Osteoblast (primary cell): ENCODE measurements at regions not wholly inside any gene's neighbourhood (a gene's known extent, or its start where the extent isn't known, plus 50 kb on each side); places are given as distances from the start of the nearest gene placed in this dataset.

Source experiments
- DNase-seq: peaks from one replicate; pipeline ENCODE4 v3.0.0; 2011; ENCODE audit warnings: low spot score, mixed read lengths; ENCODE audit not compliant: insufficient read length; ENCODE audit errors: missing footprints
- H2AFZ ChIP-seq: 2 replicates; pipeline ENCODE4 v1.6.0; 2011; ENCODE audit warnings: mild to moderate bottlenecking, low read length
- H3K27ac ChIP-seq: 2 replicates; pipeline ENCODE4 v1.5.1; 2011; ENCODE audit warnings: mild to moderate bottlenecking, low read depth, low read length, moderate library complexity
- H3K27me3 ChIP-seq: 2 replicates; pipeline ENCODE4 v1.6.0; 2012; ENCODE audit warnings: mild to moderate bottlenecking, control low read depth, inconsistent platforms, low read length, moderate library complexity; ENCODE audit not compliant: insufficient read depth
- H3K36me3 ChIP-seq: 2 replicates; pipeline ENCODE4 v1.5.1; 2011; ENCODE audit warnings: mild to moderate bottlenecking, low read length, control low read depth, moderate library complexity; ENCODE audit not compliant: insufficient read depth
- H3K4me1 ChIP-seq: 2 replicates; pipeline ENCODE4 v1.5.1; 2011; ENCODE audit warnings: mild to moderate bottlenecking, low read length, control low read depth, moderate library complexity; ENCODE audit not compliant: insufficient read depth
- H3K4me2 ChIP-seq: 2 replicates; pipeline ENCODE4 v1.6.0; 2011; ENCODE audit warnings: mild to moderate bottlenecking, low read length; ENCODE audit not compliant: insufficient read depth
- H3K4me3 ChIP-seq: fragments of 200-600 bp; sonication (generic); 3 replicates; pipeline ENCODE4 v1.5.1; 2012; ENCODE audit warnings: mild to moderate bottlenecking, low read length, inconsistent platforms; ENCODE audit not compliant: insufficient read depth
- H3K79me2 ChIP-seq: 2 replicates; pipeline ENCODE4 v1.6.0; 2012; ENCODE audit warnings: mild to moderate bottlenecking, low read length, control low read depth, inconsistent platforms; ENCODE audit not compliant: insufficient read depth
- H3K9me3 ChIP-seq: 2 replicates; pipeline ENCODE4 v1.5.1; 2011; ENCODE audit warnings: low read depth, low read length, control low read depth
- H4K20me1 ChIP-seq: 2 replicates; pipeline ENCODE4 v1.6.0; 2012; ENCODE audit warnings: mild to moderate bottlenecking, low read length, control low read depth; ENCODE audit not compliant: insufficient read depth
- TF ChIP-seq, protein P1 (sequence below): IDR thresholded peaks from 2 replicates; pipeline ENCODE4 v1.5.1; 2011; ENCODE audit warnings: mild to moderate bottlenecking, low read depth, low read length, moderate library complexity; ENCODE audit errors: extremely low read depth

DNA sequence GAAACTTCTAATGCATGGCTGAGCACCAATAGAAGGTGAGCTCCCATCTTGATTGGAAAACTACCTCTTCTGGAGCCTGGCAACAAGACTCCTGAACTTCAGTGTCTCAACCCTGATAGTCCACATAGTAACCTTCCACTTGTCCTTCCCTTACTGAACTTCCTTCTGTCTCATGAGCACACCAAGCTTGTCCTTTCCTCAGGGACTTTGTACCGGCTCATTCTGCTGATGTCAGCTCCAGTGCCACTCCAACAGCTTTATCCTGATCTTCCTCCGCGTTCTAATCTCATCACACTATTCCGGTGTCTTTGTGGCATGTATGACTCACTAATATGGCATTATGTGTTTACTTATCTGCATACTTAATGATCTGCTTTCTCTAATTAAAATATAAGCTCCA, 862.0 kb upstream of the ID2 start:
- H3K4me3 ChIP-seq = no peak overlapping the region
- H3K4me1 ChIP-seq = no peaks in the 10 kb centered on the region
- no peaks in the 10 kb centered on the region for H4K20me1 ChIP-seq
- no peak overlapping the region for H3K27ac ChIP-seq
- H3K27me3 ChIP-seq = no peaks in the 10 kb centered on the region
- no peaks in the 10 kb centered on the region for H3K9me3 ChIP-seq
- no peaks in the 10 kb centered on the region for H3K79me2 ChIP-seq
- H3K4me2 ChIP-seq = no peak overlapping the region
- H2AFZ ChIP-seq = no peak overlapping the region
- DNase-seq = no peak
- H3K36me3 ChIP-seq = no peaks in the 10 kb centered on the region
- TF ChIP-seq, protein P1, sequence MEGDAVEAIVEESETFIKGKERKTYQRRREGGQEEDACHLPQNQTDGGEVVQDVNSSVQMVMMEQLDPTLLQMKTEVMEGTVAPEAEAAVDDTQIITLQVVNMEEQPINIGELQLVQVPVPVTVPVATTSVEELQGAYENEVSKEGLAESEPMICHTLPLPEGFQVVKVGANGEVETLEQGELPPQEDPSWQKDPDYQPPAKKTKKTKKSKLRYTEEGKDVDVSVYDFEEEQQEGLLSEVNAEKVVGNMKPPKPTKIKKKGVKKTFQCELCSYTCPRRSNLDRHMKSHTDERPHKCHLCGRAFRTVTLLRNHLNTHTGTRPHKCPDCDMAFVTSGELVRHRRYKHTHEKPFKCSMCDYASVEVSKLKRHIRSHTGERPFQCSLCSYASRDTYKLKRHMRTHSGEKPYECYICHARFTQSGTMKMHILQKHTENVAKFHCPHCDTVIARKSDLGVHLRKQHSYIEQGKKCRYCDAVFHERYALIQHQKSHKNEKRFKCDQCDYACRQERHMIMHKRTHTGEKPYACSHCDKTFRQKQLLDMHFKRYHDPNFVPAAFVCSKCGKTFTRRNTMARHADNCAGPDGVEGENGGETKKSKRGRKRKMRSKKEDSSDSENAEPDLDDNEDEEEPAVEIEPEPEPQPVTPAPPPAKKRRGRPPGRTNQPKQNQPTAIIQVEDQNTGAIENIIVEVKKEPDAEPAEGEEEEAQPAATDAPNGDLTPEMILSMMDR = no peak

DNA sequence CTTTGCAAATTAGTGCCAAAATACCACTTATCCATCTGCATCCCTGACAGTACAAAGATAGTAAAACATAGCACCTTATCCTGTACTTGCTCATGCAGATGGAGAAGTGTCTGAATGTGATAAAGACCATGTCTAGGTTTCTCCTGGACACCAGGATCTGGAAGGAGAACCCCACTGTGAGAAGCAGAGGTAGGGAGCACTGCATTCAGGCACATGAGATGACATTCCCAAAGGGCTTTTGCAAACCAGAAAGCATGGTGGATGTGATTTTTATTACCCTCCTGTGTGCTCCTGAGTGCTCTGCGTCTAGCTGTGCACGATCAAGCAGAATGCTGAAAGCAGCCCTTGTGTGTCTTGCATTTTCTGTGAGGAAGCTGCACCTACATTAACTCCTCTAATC, 857.6 kb upstream of the ID2 start:
- TF ChIP-seq, protein P1 = no peak
- H3K27ac ChIP-seq = no peak overlapping the region
- peaks cover 12% of the 10 kb centered on the region for H3K4me1 ChIP-seq
- H4K20me1 ChIP-seq = no peaks in the 10 kb centered on the region
- H3K4me3 ChIP-seq = no peak overlapping the region
- H3K9me3 ChIP-seq = no peaks in the 10 kb centered on the region
- no peak overlapping the region for H3K4me2 ChIP-seq
- H3K79me2 ChIP-seq = no peaks in the 10 kb centered on the region
- H2AFZ ChIP-seq = no peak overlapping the region
- no peak for DNase-seq
- no peaks in the 10 kb centered on the region for H3K27me3 ChIP-seq
- no peaks in the 10 kb centered on the region for H3K36me3 ChIP-seq

DNA sequence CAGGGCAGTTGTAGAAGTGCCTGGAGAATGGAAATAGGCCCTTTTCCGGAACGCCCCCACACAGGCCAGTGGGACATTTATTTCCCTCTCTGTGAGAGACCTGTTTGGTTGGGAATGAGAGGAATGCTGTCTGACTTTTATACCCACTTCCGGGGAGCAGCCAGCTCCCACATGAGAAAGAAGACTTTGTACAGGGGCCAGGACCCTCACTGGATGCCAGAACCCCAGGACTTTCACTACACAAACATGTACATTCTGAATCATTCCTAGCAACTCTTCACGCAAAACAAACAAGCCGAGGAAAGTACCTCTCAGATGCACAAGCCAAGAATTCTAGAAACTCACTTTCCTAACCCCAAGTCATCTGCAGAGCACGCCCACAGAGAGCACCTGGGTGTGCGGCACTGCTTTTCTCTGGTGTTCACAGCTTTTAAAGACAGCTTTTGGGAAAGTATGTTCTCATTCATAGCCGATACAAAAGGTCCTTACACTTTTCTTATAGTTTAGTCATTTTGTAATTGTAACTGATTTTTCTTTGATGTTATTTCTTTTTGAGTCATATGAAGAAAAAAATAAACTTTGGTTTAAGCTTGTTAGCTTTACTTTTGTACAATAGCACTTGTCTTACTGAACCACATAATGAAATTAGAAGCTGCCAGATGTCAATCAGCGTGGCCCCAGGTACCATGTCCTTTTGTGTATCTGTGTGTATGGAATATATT, 856.1 kb upstream of the ID2 start:
- peak; percentile 69 for DNase-seq
- Histone ChIP-seq H3K79me2 (no peaks in the 10 kb centered on the region), H3K36me3 (no peaks in the 10 kb centered on the region), H3K9me3 (no peaks in the 10 kb centered on the region), H3K27ac (peak overlapping the region; percentile 60), H4K20me1 (no peaks in the 10 kb centered on the region), H3K4me3 (no peak overlapping the region), H3K27me3 (no peaks in the 10 kb centered on the region), H3K4me2 (peak overlapping the region; percentile 27), H2AFZ (no peak overlapping the region), H3K4me1 (peaks cover 12% of the 10 kb centered on the region)
- TF ChIP-seq, protein P1 = no peak

DNA sequence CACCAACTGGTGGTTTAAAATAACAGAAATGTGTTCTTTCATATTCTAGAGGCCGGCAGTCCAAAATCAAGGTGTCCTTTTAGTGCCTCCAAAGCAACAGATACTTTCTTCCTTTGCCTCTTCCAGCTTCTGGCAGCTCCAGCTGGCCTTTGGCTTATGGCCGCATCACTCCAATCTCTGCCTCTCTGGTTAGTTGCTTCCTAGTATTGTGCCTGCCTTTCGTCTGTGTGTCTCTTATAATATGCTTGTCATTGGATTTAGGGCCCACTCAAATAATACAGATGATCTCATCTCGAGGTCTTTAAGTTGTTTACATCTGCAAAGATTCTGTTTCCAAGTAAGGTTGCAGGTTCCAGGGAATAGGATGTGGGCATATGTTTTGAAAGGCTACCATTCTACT, 855.2 kb upstream of the ID2 start:
- H3K9me3 ChIP-seq = no peaks in the 10 kb centered on the region
- H3K4me3 ChIP-seq = no peak overlapping the region
- TF ChIP-seq, protein P1 = no peak
- no peaks in the 10 kb centered on the region for H3K27me3 ChIP-seq
- peaks cover 12% of the 10 kb centered on the region for H3K4me1 ChIP-seq
- no peaks in the 10 kb centered on the region for H4K20me1 ChIP-seq
- H3K79me2 ChIP-seq = no peaks in the 10 kb centered on the region
- no peak for DNase-seq
- H3K36me3 ChIP-seq = no peaks in the 10 kb centered on the region
- H3K4me2 ChIP-seq = no peak overlapping the region
- H3K27ac ChIP-seq = no peak overlapping the region
- H2AFZ ChIP-seq = no peak overlapping the region
